PC-3 (cell line): ENCODE measurements at regions not wholly inside any gene's neighbourhood (a gene's known extent, or its start where the extent isn't known, plus 50 kb on each side); places are given as distances from the start of the nearest gene placed in this dataset.

ENCODE experiments used
- EZH2 ChIP-seq: fragments of 300-600 bp; sonication (generic); IDR thresholded peaks from one replicate; pipeline ENCODE4 v1.6.1; 2017; ENCODE audit warnings: antibody characterized with exemption, mild to moderate bottlenecking, low read length; ENCODE audit not compliant: unreplicated experiment
- TF ChIP-seq, protein P1 (sequence below): fragments of 300-600 bp; sonication (generic); conservative IDR thresholded peaks from 2 replicates; pipeline ENCODE4 v1.5.1; 2017; ENCODE audit warnings: antibody characterized with exemption, low read depth, mild to moderate bottlenecking, low read length

- TF ChIP-seq EZH2: no peak
- TF ChIP-seq, protein P1, sequence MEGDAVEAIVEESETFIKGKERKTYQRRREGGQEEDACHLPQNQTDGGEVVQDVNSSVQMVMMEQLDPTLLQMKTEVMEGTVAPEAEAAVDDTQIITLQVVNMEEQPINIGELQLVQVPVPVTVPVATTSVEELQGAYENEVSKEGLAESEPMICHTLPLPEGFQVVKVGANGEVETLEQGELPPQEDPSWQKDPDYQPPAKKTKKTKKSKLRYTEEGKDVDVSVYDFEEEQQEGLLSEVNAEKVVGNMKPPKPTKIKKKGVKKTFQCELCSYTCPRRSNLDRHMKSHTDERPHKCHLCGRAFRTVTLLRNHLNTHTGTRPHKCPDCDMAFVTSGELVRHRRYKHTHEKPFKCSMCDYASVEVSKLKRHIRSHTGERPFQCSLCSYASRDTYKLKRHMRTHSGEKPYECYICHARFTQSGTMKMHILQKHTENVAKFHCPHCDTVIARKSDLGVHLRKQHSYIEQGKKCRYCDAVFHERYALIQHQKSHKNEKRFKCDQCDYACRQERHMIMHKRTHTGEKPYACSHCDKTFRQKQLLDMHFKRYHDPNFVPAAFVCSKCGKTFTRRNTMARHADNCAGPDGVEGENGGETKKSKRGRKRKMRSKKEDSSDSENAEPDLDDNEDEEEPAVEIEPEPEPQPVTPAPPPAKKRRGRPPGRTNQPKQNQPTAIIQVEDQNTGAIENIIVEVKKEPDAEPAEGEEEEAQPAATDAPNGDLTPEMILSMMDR: no peak
Measured at GRCh38 chr5:178797101-178797521, 62.6 kb upstream of the ZNF354B start.
